ENCODE measurements at regions not wholly inside any gene's neighbourhood (a gene's known extent, or its start where the extent isn't known, plus 50 kb on each side); places are given as distances from the start of the nearest gene placed in this dataset.

DNA sequence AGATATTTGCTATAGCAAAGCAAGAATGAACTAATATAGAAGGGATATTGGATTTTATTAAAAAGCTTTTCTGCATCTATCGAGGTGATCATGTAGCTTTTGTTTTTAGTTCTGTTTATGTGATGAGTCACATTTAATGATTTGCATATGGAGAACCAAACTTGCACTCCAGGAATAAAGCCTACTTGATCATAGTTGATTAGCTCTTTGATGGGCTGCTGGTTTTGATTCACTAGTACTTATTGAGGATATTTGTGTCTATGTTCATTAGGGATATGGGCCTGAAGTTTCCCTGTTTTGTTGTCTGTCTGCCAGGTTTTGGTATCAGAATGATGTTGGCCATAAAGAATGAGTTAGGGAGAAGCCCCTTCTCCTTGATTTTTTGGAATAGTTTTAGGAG lies 310.7 kb downstream of the ARPP21 start:
- no peaks in the 10 kb centered on the region for H3K4me1 ChIP-seq (ENCODE audit: control insufficient read depth, insufficient read depth, low read length)
- no peak overlapping the region for H3K4me3 ChIP-seq (ENCODE audit: low read depth, low read length)
- TF ChIP-seq INSM2 (tag by site-specific recombination; IDR thresholded peaks at IDR 0.05) (no peak), ZNF155 (tag by site-specific recombination; IDR thresholded peaks at IDR 0.05) (no peak), MYNN (tag by site-specific recombination; IDR thresholded peaks at IDR 0.05; ENCODE audit: borderline replicate concordance) (no peak), KLF10 (tag by site-specific recombination; IDR thresholded peaks at IDR 0.05) (no peak), HOXD13 (CRISPR knock-in tag; IDR thresholded peaks at IDR 0.05; ENCODE audit: borderline replicate concordance) (no peak), ZIC2 (tag by site-specific recombination; IDR thresholded peaks at IDR 0.05) (no peak), TCF7L2 (IDR thresholded peaks at IDR 0.05; ENCODE audit: borderline replicate concordance, low read depth, low read length) (no peak), ZFP3 (tag by site-specific recombination; IDR thresholded peaks at IDR 0.05; ENCODE audit: low read depth) (no peak), ZNF561 (tag by site-specific recombination; IDR thresholded peaks at IDR 0.05; ENCODE audit: borderline replicate concordance) (no peak), ZNF169 (tag by site-specific recombination; IDR thresholded peaks at IDR 0.05) (no peak), HOXA7 (CRISPR knock-in tag; IDR thresholded peaks at IDR 0.05; ENCODE audit: borderline replicate concordance) (no peak), ZNF792 (tag by site-specific recombination; IDR thresholded peaks at IDR 0.05) (no peak), ZNF623 (tag by site-specific recombination; IDR thresholded peaks at IDR 0.05) (no peak)
- TF ChIP-seq, protein P1, sequence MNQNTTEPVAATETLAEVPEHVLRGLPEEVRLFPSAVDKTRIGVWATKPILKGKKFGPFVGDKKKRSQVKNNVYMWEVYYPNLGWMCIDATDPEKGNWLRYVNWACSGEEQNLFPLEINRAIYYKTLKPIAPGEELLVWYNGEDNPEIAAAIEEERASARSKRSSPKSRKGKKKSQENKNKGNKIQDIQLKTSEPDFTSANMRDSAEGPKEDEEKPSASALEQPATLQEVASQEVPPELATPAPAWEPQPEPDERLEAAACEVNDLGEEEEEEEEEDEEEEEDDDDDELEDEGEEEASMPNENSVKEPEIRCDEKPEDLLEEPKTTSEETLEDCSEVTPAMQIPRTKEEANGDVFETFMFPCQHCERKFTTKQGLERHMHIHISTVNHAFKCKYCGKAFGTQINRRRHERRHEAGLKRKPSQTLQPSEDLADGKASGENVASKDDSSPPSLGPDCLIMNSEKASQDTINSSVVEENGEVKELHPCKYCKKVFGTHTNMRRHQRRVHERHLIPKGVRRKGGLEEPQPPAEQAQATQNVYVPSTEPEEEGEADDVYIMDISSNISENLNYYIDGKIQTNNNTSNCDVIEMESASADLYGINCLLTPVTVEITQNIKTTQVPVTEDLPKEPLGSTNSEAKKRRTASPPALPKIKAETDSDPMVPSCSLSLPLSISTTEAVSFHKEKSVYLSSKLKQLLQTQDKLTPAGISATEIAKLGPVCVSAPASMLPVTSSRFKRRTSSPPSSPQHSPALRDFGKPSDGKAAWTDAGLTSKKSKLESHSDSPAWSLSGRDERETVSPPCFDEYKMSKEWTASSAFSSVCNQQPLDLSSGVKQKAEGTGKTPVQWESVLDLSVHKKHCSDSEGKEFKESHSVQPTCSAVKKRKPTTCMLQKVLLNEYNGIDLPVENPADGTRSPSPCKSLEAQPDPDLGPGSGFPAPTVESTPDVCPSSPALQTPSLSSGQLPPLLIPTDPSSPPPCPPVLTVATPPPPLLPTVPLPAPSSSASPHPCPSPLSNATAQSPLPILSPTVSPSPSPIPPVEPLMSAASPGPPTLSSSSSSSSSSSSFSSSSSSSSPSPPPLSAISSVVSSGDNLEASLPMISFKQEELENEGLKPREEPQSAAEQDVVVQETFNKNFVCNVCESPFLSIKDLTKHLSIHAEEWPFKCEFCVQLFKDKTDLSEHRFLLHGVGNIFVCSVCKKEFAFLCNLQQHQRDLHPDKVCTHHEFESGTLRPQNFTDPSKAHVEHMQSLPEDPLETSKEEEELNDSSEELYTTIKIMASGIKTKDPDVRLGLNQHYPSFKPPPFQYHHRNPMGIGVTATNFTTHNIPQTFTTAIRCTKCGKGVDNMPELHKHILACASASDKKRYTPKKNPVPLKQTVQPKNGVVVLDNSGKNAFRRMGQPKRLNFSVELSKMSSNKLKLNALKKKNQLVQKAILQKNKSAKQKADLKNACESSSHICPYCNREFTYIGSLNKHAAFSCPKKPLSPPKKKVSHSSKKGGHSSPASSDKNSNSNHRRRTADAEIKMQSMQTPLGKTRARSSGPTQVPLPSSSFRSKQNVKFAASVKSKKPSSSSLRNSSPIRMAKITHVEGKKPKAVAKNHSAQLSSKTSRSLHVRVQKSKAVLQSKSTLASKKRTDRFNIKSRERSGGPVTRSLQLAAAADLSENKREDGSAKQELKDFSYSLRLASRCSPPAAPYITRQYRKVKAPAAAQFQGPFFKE (tag by site-specific recombination; IDR thresholded peaks at IDR 0.05; ENCODE audit: borderline replicate concordance), result no peak
- TF ChIP-seq, protein P2, sequence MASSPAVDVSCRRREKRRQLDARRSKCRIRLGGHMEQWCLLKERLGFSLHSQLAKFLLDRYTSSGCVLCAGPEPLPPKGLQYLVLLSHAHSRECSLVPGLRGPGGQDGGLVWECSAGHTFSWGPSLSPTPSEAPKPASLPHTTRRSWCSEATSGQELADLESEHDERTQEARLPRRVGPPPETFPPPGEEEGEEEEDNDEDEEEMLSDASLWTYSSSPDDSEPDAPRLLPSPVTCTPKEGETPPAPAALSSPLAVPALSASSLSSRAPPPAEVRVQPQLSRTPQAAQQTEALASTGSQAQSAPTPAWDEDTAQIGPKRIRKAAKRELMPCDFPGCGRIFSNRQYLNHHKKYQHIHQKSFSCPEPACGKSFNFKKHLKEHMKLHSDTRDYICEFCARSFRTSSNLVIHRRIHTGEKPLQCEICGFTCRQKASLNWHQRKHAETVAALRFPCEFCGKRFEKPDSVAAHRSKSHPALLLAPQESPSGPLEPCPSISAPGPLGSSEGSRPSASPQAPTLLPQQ (tag by site-specific recombination; IDR thresholded peaks at IDR 0.05), result no peak
- TF ChIP-seq, protein P3, sequence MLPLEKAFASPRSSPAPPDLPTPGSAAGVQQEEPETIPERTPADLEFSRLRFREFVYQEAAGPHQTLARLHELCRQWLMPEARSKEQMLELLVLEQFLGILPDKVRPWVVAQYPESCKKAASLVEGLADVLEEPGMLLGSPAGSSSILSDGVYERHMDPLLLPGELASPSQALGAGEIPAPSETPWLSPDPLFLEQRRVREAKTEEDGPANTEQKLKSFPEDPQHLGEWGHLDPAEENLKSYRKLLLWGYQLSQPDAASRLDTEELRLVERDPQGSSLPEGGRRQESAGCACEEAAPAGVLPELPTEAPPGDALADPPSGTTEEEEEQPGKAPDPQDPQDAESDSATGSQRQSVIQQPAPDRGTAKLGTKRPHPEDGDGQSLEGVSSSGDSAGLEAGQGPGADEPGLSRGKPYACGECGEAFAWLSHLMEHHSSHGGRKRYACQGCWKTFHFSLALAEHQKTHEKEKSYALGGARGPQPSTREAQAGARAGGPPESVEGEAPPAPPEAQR (tag by site-specific recombination; IDR thresholded peaks at IDR 0.05), result no peak
- no peak overlapping the region for H3K27ac ChIP-seq (ENCODE audit: extremely low read depth, low read depth, low read length)
- H3K9me3 ChIP-seq (ENCODE audit: control insufficient read depth, insufficient read depth, low read depth, low read length), result no peaks in the 10 kb centered on the region
- CTCF ChIA-PET, result no interaction called here
- no peaks in the 10 kb centered on the region for H3K36me3 ChIP-seq (ENCODE audit: control insufficient read depth in 2 of 2, insufficient read depth in 1 of 2, low read length in 2 of 2)
- POLR2A ChIA-PET, result no interaction called here

All from HEK293 (cell line).